Body of pancreas (tissue), 4 donors: ENCODE measurements at regions not wholly inside any gene's neighbourhood (a gene's known extent, or its start where the extent isn't known, plus 50 kb on each side); places are given as distances from the start of the nearest gene placed in this dataset.

Experiments used
- CTCF ChIP-seq, 7 experiments: fragments of 450-650 bp in 4 of 7; fragments of 200-600 bp in 3 of 7; sonication (generic) in 3 of 7; IDR thresholded peaks; one replicate each; pipeline ENCODE4 v1.5.1; 2016 to 2019; ENCODE audit warnings: antibody characterized with exemption in 7 of 7
- POLR2A ChIP-seq, 3 donors: fragments of 450-650 bp; IDR thresholded peaks; one replicate each; pipeline ENCODE4 v1.6.1; 2016; ENCODE audit warnings: antibody characterized with exemption in 3 of 3, mild to moderate bottlenecking in 2 of 3

DNA sequence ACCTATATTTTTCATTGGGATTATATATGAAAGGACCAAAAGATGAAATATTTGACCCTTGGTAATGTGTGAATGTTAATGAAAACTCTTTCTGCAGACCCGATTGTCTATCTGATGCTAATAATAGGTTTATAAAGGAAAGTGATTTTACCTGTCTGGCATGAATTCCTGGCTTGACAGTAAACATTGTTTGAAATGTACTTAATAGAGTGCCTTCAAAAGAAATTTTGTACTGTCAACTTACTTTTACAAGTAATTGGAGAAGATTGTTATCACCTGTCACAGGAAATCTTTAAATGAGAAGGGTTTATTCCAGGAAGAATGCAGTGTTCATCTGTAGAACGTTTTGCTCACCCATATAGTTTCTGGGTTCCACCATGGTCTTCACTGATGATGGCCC lies 588.2 kb downstream of the INHBA start:
- TF ChIP-seq CTCF (IDR thresholded peaks at IDR 0.05): no peak
- no peak for TF ChIP-seq POLR2A (IDR thresholded peaks at IDR 0.05)
